ENCODE measurements at regions not wholly inside any gene's neighbourhood (a gene's known extent, or its start where the extent isn't known, plus 50 kb on each side); places are given as distances from the start of the nearest gene placed in this dataset.

GRCh38 chr4:137376312-137376711 is 156.0 kb downstream of the PCDH18 start:
- TF ChIP-seq, protein P1, sequence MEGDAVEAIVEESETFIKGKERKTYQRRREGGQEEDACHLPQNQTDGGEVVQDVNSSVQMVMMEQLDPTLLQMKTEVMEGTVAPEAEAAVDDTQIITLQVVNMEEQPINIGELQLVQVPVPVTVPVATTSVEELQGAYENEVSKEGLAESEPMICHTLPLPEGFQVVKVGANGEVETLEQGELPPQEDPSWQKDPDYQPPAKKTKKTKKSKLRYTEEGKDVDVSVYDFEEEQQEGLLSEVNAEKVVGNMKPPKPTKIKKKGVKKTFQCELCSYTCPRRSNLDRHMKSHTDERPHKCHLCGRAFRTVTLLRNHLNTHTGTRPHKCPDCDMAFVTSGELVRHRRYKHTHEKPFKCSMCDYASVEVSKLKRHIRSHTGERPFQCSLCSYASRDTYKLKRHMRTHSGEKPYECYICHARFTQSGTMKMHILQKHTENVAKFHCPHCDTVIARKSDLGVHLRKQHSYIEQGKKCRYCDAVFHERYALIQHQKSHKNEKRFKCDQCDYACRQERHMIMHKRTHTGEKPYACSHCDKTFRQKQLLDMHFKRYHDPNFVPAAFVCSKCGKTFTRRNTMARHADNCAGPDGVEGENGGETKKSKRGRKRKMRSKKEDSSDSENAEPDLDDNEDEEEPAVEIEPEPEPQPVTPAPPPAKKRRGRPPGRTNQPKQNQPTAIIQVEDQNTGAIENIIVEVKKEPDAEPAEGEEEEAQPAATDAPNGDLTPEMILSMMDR (IDR thresholded peaks at IDR 0.05) = no peak
- TF ChIP-seq EZH2 (IDR thresholded peaks at IDR 0.05; ENCODE audit: borderline replicate concordance, insufficient read depth, low read depth, low read length, poor library complexity, severe bottlenecking) = no peak
